IMR-90 (cell line): ENCODE measurements at regions not wholly inside any gene's neighbourhood (a gene's known extent, or its start where the extent isn't known, plus 50 kb on each side); places are given as distances from the start of the nearest gene placed in this dataset.

Source experiments
- ATAC-seq: fragments of 200-7000 bp; cut with Tn5 transposase; 2 replicates; pipeline ENCODE4 v1.9.1; 2020; ENCODE audit warnings: low read depth, mild to moderate bottlenecking, moderate library complexity
- BruUV-seq: library from RNA; stranded (reverse); fragments of 400-500 nt; replicated peaks from 2 replicates; lab custom pipeline; 2021; lab: Mats Ljungman, UMichigan
- CTCF ChIA-PET: fragments of 300-600 bp; formaldehyde crosslinking; extraction: SDS; loops from one replicate; lab custom pipeline; 2021; ENCODE audit warnings: antibody characterized with exemption; lab: Yijun Ruan, JAX
- POLR2A ChIA-PET: fragments of 300-600 bp; sonication (Branson Sonifier 250); formaldehyde crosslinking; loops from one replicate; lab custom pipeline; 2022; ENCODE audit warnings: antibody characterized with exemption; ENCODE audit not compliant: unreplicated experiment; lab: Charles Lee
- DNase-seq: peaks from one replicate; pipeline ENCODE4 v3.0.0; 2013
- H2AFZ ChIP-seq: replicated peaks from 2 replicates; pipeline ENCODE3; 2013; ENCODE audit warnings: low read length, mild to moderate bottlenecking; ENCODE audit not compliant: poor library complexity
- H2AK5ac ChIP-seq: 2 replicates; pipeline ENCODE4 v1.6.1; 2013; ENCODE audit warnings: low read depth, low read length, inconsistent platforms
- H2AK9ac ChIP-seq: replicated peaks from 2 replicates; pipeline ENCODE3; 2013; ENCODE audit warnings: mild to moderate bottlenecking, low read depth, low read length, moderate library complexity; ENCODE audit not compliant: poor library complexity
- H2BK120ac ChIP-seq: 2 replicates; pipeline ENCODE4 v1.6.1; 2013; ENCODE audit warnings: low read depth, low read length, inconsistent platforms
- H2BK15ac ChIP-seq: 3 replicates; pipeline ENCODE4 v1.6.1; 2013; ENCODE audit warnings: low read depth, low read length, inconsistent platforms
- H2BK20ac ChIP-seq: 2 replicates; pipeline ENCODE4 v1.6.1; 2013; ENCODE audit warnings: low read depth, mild to moderate bottlenecking, inconsistent platforms, low read length, moderate library complexity
- H2BK5ac ChIP-seq: 2 replicates; pipeline ENCODE4 v1.6.1; 2013; ENCODE audit warnings: mild to moderate bottlenecking, low read depth, low read length, inconsistent platforms; ENCODE audit not compliant: poor library complexity, severe bottlenecking
- H3K14ac ChIP-seq: replicated peaks from 2 replicates; pipeline ENCODE4 v1.6.1; 2013; ENCODE audit warnings: low read depth, low read length, inconsistent platforms
- H3K18ac ChIP-seq: 2 replicates; pipeline ENCODE4 v1.6.1; 2013; ENCODE audit warnings: low read depth, low read length, control low read depth
- H3K23ac ChIP-seq: 2 replicates; pipeline ENCODE4 v1.6.1; 2013; ENCODE audit warnings: low read depth, low read length, inconsistent platforms
- H3K27ac ChIP-seq: 2 replicates; pipeline ENCODE4 v1.5.1; 2013; ENCODE audit warnings: mild to moderate bottlenecking, control low read depth, low read length; ENCODE audit not compliant: insufficient read depth
- H3K27me3 ChIP-seq: 2 replicates; pipeline ENCODE4 v1.6.1; 2013; ENCODE audit warnings: low read length; ENCODE audit not compliant: control insufficient read depth, insufficient read depth
- H3K36me3 ChIP-seq: 2 replicates; pipeline ENCODE4 v1.6.1; 2013; ENCODE audit warnings: low read length, mixed read lengths; ENCODE audit not compliant: control insufficient read depth, insufficient read depth
- H3K4ac ChIP-seq: 2 replicates; pipeline ENCODE4 v1.6.1; 2013; ENCODE audit warnings: low read depth, low read length, inconsistent platforms
- H3K4me1 ChIP-seq: 2 replicates; pipeline ENCODE4 v1.6.1; 2013; ENCODE audit warnings: low read length, mixed read lengths; ENCODE audit not compliant: control insufficient read depth, insufficient read depth
- H3K4me2 ChIP-seq: 2 replicates; pipeline ENCODE4 v1.6.1; 2013; ENCODE audit warnings: low read depth, mild to moderate bottlenecking, control low read depth, low read length, moderate library complexity
- H3K4me3 ChIP-seq: 2 replicates; pipeline ENCODE4 v1.5.1; 2013; ENCODE audit warnings: low read depth, mild to moderate bottlenecking, control low read depth, low read length, moderate library complexity; ENCODE audit not compliant: insufficient read depth
- H3K56ac ChIP-seq: 2 replicates; pipeline ENCODE4 v1.6.1; 2013; ENCODE audit warnings: low read length, inconsistent platforms; ENCODE audit not compliant: insufficient read depth; ENCODE audit errors: extremely low read depth
- H3K79me1 ChIP-seq, 2 experiments: 2 replicates each; pipeline ENCODE4 v1.6.1; 2013; ENCODE audit warnings: low read length in 2 of 2, inconsistent platforms in 1 of 2, low read depth in 1 of 2
- H3K9ac ChIP-seq: 2 replicates; pipeline ENCODE4 v1.6.1; 2013; ENCODE audit warnings: low read depth, low read length, control low read depth
- H3K9me1 ChIP-seq: 2 replicates; pipeline ENCODE4 v1.6.1; 2013; ENCODE audit warnings: low read length, inconsistent platforms; ENCODE audit not compliant: insufficient read depth
- H3K9me3 ChIP-seq: 2 replicates; pipeline ENCODE4 v1.6.1; 2013; ENCODE audit warnings: low read length; ENCODE audit not compliant: control insufficient read depth, insufficient read depth
- H4K20me1 ChIP-seq: 2 replicates; pipeline ENCODE4 v1.6.1; 2013; ENCODE audit warnings: low read length, inconsistent platforms; ENCODE audit not compliant: insufficient read depth
- H4K5ac ChIP-seq: 2 replicates; pipeline ENCODE4 v1.6.1; 2013; ENCODE audit warnings: mild to moderate bottlenecking, low read depth, low read length, control low read depth
- H4K8ac ChIP-seq, 2 experiments: 2 replicates each; pipeline ENCODE4 v1.6.1; 2013; ENCODE audit warnings: low read depth in 2 of 2, low read length in 2 of 2, control low read depth in 1 of 2, inconsistent platforms in 1 of 2
- H4K91ac ChIP-seq: 2 replicates; pipeline ENCODE4 v1.6.1; 2013; ENCODE audit warnings: low read depth, low read length, inconsistent platforms; ENCODE audit not compliant: insufficient read depth
- ELK1 ChIP-seq: fragments of 150-350 bp; IDR thresholded peaks from 2 replicates; pipeline ENCODE4 v1.6.1; 2016; ENCODE audit warnings: low read depth, mild to moderate bottlenecking, low read length, moderate library complexity, borderline replicate concordance
- WGBS, 2 experiments: methylation state at CpG; one replicate each; pipeline versions ENCODE4 v1.1.5 to v1.1.7; 2013; ENCODE audit warnings: missing lambda C conversion rate in 2 of 2; ENCODE audit not compliant: insufficient read length in 1 of 2; ENCODE audit errors: extremely low coverage in 2 of 2; 5-methylcytosine and 5-hydroxymethylcytosine counted together
- dilution Hi-C: fragments of 300-500 bp; cut with HindIII; formaldehyde crosslinking; loops from one replicate; pipeline ENCODE4 v1.14.3; 2018; ENCODE audit warnings: low sequenced_read_pairs; ENCODE audit not compliant: unreplicated experiment
- in situ Hi-C: fragments of 300-500 bp; cut with MboI; formaldehyde crosslinking; loops from 3 replicates; pipeline ENCODE4 v1.14.3; 2019; ENCODE audit warnings: low sequenced_read_pairs, inconsistent platforms, mixed read lengths
- intact Hi-C: fragments of 100-400 bp; cut with micrococcal nuclease; formaldehyde crosslinking; loops from 2 replicates; pipeline ENCODE4 v1.10.0; 2022

GRCh38 chr3:59103552-59103951 is 53.7 kb upstream of the CFAP20DC start:
- Histone ChIP-seq H3K18ac (no peak overlapping the region), H3K27me3 (no peaks in the 10 kb centered on the region), H3K4ac (no peak overlapping the region), H3K56ac (no peak overlapping the region), H3K36me3 (no peaks in the 10 kb centered on the region), H3K23ac (no peak overlapping the region), H4K5ac (no peak overlapping the region), H3K4me1 (no peaks in the 10 kb centered on the region), H2AK9ac (no peak overlapping the region), H4K20me1 (no peaks in the 10 kb centered on the region), H3K79me1 (no peaks in the 10 kb centered on the region), H2AFZ (no peak overlapping the region), H3K14ac (no peak overlapping the region), H2BK20ac (no peak overlapping the region), H3K4me2 (no peak overlapping the region), H2BK120ac (no peak overlapping the region), H2BK15ac (no peak overlapping the region), H3K9ac (no peak overlapping the region), H2AK5ac (no peak overlapping the region), H3K9me1 (no peaks in the 10 kb centered on the region), H4K8ac (no peak overlapping the region), H3K4me3 (no peak overlapping the region), H4K91ac (no peak overlapping the region), H3K9me3 (no peaks in the 10 kb centered on the region), H2BK5ac (no peak overlapping the region), H3K27ac (no peak overlapping the region)
- in situ Hi-C loops (no loop called here), intact Hi-C loops (no loop called here), dilution Hi-C loops (no loop called here)
- no CpG with 5 or more reads among the region's 1 CpG for WGBS, 2 experiments
- DNase-seq (no peak), ATAC-seq (no peak)
- BruUV-seq = no TSS peak
- no peak for TF ChIP-seq ELK1
- CTCF ChIA-PET = no interaction called here
- POLR2A ChIA-PET = no interaction called here
